ENCODE measurements at regions not wholly inside any gene's neighbourhood (a gene's known extent, or its start where the extent isn't known, plus 50 kb on each side); places are given as distances from the start of the nearest gene placed in this dataset.

DNA sequence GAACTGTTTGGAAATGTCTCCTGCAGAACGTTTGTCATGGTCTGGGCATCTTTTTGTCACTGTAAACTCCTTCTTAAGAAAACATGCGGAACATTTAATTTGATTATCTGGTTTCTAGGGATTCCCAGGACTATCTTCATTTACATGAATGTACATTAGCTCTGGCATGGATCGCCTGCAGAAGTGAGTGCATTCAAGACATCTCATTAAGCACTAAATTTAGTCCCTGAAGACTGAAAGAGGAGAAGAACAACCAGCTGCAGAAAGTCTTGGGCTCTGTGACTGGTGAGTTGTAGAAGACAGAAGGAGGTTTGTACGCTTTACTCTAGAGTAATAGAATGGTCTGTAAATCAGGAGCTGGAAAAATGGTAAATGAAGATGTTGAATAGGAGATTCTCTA, 540.7 kb downstream of the BCKDHB start:
- TF ChIP-seq YY1 (IDR thresholded peaks at IDR 0.05; ENCODE audit: insufficient read depth, insufficient read length) (no peak), ZNF274 (IDR thresholded peaks at IDR 0.05; ENCODE audit: low read depth, low read length) (no peak), SUZ12 (IDR thresholded peaks at IDR 0.05; ENCODE audit: extremely low read depth, insufficient read depth, insufficient read length) (no peak)

Data from NT2/D1 (cell line).